WTC11 (cell line): ENCODE measurements at regions not wholly inside any gene's neighbourhood (a gene's known extent, or its start where the extent isn't known, plus 50 kb on each side); places are given as distances from the start of the nearest gene placed in this dataset.

Experiments used
- CTCF ChIP-seq: fragments of 200-600 bp; IDR thresholded peaks from 2 replicates; pipeline ENCODE4 v1.8.0; 2022; ENCODE audit warnings: antibody characterized with exemption
- ELF4 ChIP-seq: sonication (generic); formaldehyde crosslinking; IDR thresholded peaks from 2 replicates; pipeline ENCODE4 v1.8.1; 2022; ENCODE audit warnings: low read depth, mild to moderate bottlenecking, moderate library complexity, missing genetic modification reagents
- ETV6 ChIP-seq: sonication (generic); formaldehyde crosslinking; IDR thresholded peaks from 2 replicates; pipeline ENCODE4 v1.8.1; 2022; ENCODE audit warnings: mild to moderate bottlenecking, missing genetic modification reagents
- USF2 ChIP-seq: sonication (generic); formaldehyde crosslinking; IDR thresholded peaks from 2 replicates; pipeline ENCODE4 v1.8.1; 2023; ENCODE audit warnings: mild to moderate bottlenecking, missing genetic modification reagents, moderate library complexity
- ZBTB43 ChIP-seq: sonication (generic); formaldehyde crosslinking; IDR thresholded peaks from 2 replicates; pipeline ENCODE4 v1.8.1; 2023; ENCODE audit warnings: mild to moderate bottlenecking, missing genetic modification reagents
- ZNF121 ChIP-seq: sonication (generic); formaldehyde crosslinking; IDR thresholded peaks from 2 replicates; pipeline ENCODE4 v1.8.0; 2023; ENCODE audit warnings: missing genetic modification reagents

GRCh38 chr10:42896735-42897134, 114.1 kb downstream of the BMS1 start:
- TF ChIP-seq CTCF (no peak), ELF4 (CRISPR knock-in tag) (no peak), ZNF121 (CRISPR knock-in tag) (no peak), ETV6 (CRISPR knock-in tag) (no peak), USF2 (no peak), ZBTB43 (CRISPR knock-in tag) (no peak)
